NB4 (cell line): ENCODE measurements at regions not wholly inside any gene's neighbourhood (a gene's known extent, or its start where the extent isn't known, plus 50 kb on each side); places are given as distances from the start of the nearest gene placed in this dataset.

Experiments
- DNase-seq: peaks from one replicate; pipeline ENCODE4 v3.0.0; 2010; ENCODE audit warnings: low read depth
- H3K4me3 ChIP-seq: one replicate; pipeline ENCODE4 v1.5.1; 2011; ENCODE audit warnings: mild to moderate bottlenecking, low read depth, low read length, moderate library complexity
- CTCF ChIP-seq: IDR thresholded peaks from one replicate; pipeline ENCODE4 v1.5.1; 2012; ENCODE audit warnings: low read depth, low read length
- MAX ChIP-seq: IDR thresholded peaks from 2 replicates; pipeline ENCODE4 v1.6.1; 2011; ENCODE audit warnings: low read depth, low read length
- MYC ChIP-seq: IDR thresholded peaks from 2 replicates; pipeline ENCODE4 v1.6.1; 2011; ENCODE audit warnings: low read depth, low read length
- POLR2A ChIP-seq: IDR thresholded peaks from 2 replicates; pipeline ENCODE4 v1.6.1; 2011; ENCODE audit warnings: mild to moderate bottlenecking; ENCODE audit not compliant: insufficient read length; ENCODE audit errors: extremely low read depth

- H3K4me3 ChIP-seq, result no peak overlapping the region
- TF ChIP-seq MYC (no peak), POLR2A (no peak), CTCF (no peak)
- no peak for DNase-seq
Observed at GRCh38 chr4:178340468-178340867, 898.2 kb upstream of the AGA start.

GRCh38 chr4:178344096-178344495 lies 901.9 kb upstream of the AGA start:
- DNase-seq, result no peak
- TF ChIP-seq MYC, result no peak
- TF ChIP-seq MAX, result no peak
- no peak for TF ChIP-seq POLR2A
- TF ChIP-seq CTCF, result no peak
- no peak overlapping the region for H3K4me3 ChIP-seq

GRCh38 chr4:178347111-178347510 lies 904.9 kb upstream of the AGA start:
- no peak for DNase-seq
- H3K4me3 ChIP-seq, result no peak overlapping the region

GRCh38 chr4:178349601-178350000 lies 907.4 kb upstream of the AGA start:
- TF ChIP-seq POLR2A, result no peak
- TF ChIP-seq MAX, result no peak
- no peak for DNase-seq
- H3K4me3 ChIP-seq, result no peak overlapping the region

More at GRCh38 chr4:178347111-178347510, 904.9 kb upstream of the AGA start:
- TF ChIP-seq MYC (no peak), POLR2A (no peak), CTCF (no peak), MAX (no peak)

- DNase-seq, result no peak
- TF ChIP-seq CTCF (no peak), POLR2A (no peak), MAX (no peak)
- H3K4me3 ChIP-seq, result no peak overlapping the region
Observed at GRCh38 chr4:178351185-178351584, 908.9 kb upstream of the AGA start.

- H3K4me3 ChIP-seq, result no peak overlapping the region
- TF ChIP-seq POLR2A, result no peak
- no peak for TF ChIP-seq CTCF
- no peak for TF ChIP-seq MAX
- no peak for DNase-seq
Observed at GRCh38 chr4:178356725-178357124, 914.5 kb upstream of the AGA start.
